ENCODE measurements at regions not wholly inside any gene's neighbourhood (a gene's known extent, or its start where the extent isn't known, plus 50 kb on each side); places are given as distances from the start of the nearest gene placed in this dataset.

DNA sequence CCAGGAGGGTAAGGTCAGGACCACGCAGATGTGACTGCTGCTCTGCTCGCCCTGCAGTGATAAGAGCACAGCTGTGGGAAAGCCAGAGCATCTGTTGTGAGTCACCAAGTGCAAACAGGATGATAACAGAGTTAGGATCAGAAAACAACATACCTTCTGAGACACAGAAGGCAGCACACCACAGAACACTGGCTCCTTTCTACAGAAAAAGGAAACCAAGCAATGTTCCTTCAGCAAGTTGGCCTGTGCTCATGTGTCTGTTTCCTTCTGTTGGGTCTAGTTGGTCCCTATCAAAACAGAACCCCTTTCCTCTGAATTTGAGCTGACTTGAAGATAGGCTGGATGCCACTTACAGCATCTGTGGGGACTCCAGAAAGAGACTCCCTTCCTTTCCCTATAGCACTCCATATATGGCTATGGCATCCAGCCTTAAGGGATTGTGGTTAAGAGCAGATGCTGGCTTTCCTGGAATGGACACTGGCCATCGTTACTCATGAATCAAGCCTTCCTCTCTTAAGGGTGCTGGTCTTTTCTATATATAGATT, 440.7 kb upstream of the THBS1 start:
- TF ChIP-seq EZH2phosphoT487 (IDR thresholded peaks at IDR 0.05; ENCODE audit: insufficient read depth, low read depth): no peak
- TF ChIP-seq EZH2 (IDR thresholded peaks at IDR 0.05; ENCODE audit: insufficient read depth, poor library complexity, severe bottlenecking): no peak
